Smooth muscle cell (in vitro differentiated cells): ENCODE measurements at regions not wholly inside any gene's neighbourhood (a gene's known extent, or its start where the extent isn't known, plus 50 kb on each side); places are given as distances from the start of the nearest gene placed in this dataset.

Experiments
- DNase-seq: peaks from one replicate; lab custom pipeline; 2025; ENCODE audit not compliant: unreplicated experiment; lab: John Stamatoyannopoulos, UW
- H2AFZ ChIP-seq: fragments of 200-600 bp; sonication (generic); 2 replicates; pipeline ENCODE4 v1.6.0; 2016; ENCODE audit warnings: antibody characterized with exemption, low read depth, mild to moderate bottlenecking
- H3F3A ChIP-seq: fragments of 200-600 bp; sonication (generic); 2 replicates; pipeline ENCODE4 v1.6.0; 2017; ENCODE audit warnings: antibody characterized with exemption, low read depth
- H3K27ac ChIP-seq: fragments of 200-600 bp; sonication (generic); 2 replicates; pipeline ENCODE4 v1.5.1; 2016; ENCODE audit warnings: low read depth, mild to moderate bottlenecking
- H3K27me3 ChIP-seq: fragments of 200-600 bp; sonication (generic); 2 replicates; pipeline ENCODE4 v1.6.1; 2016; ENCODE audit warnings: low read depth, mild to moderate bottlenecking
- H3K36me3 ChIP-seq: fragments of 200-600 bp; sonication (generic); 2 replicates; pipeline ENCODE4 v1.5.1; 2016; ENCODE audit warnings: low read depth
- H3K4me1 ChIP-seq: fragments of 200-600 bp; sonication (generic); 2 replicates; pipeline ENCODE4 v1.5.1; 2016; ENCODE audit warnings: low read depth
- H3K4me2 ChIP-seq: fragments of 200-600 bp; sonication (generic); 2 replicates; pipeline ENCODE4 v1.6.0; 2016; ENCODE audit warnings: mild to moderate bottlenecking
- H3K4me3 ChIP-seq: fragments of 200-600 bp; sonication (generic); 2 replicates; pipeline ENCODE4 v1.5.1; 2016; ENCODE audit warnings: mild to moderate bottlenecking
- H3K79me2 ChIP-seq: fragments of 200-600 bp; sonication (generic); 2 replicates; pipeline ENCODE4 v1.6.0; 2016; ENCODE audit warnings: low read depth, mild to moderate bottlenecking
- H3K9ac ChIP-seq: fragments of 200-600 bp; sonication (generic); 2 replicates; pipeline ENCODE4 v1.6.0; 2016; ENCODE audit warnings: low read depth
- H3K9me3 ChIP-seq: fragments of 200-600 bp; sonication (generic); replicated peaks from 2 replicates; pipeline ENCODE4 v1.5.1; 2016; ENCODE audit warnings: low read depth
- H4K20me1 ChIP-seq: fragments of 200-600 bp; sonication (generic); 2 replicates; pipeline ENCODE4 v1.6.0; 2016; ENCODE audit warnings: low read depth
- WGBS: methylation state at CpG from one replicate; pipeline ENCODE4 v1.1.7; 2016; ENCODE audit warnings: low lambda C conversion rate; 5-methylcytosine and 5-hydroxymethylcytosine counted together
- TF ChIP-seq, protein P1 (sequence below): fragments of 200-600 bp; sonication (generic); IDR thresholded peaks from 2 replicates; pipeline ENCODE4 v1.5.1; 2017; ENCODE audit warnings: borderline replicate concordance, mild to moderate bottlenecking, antibody characterized with exemption; ENCODE audit not compliant: insufficient read depth, poor library complexity, severe bottlenecking

DNA sequence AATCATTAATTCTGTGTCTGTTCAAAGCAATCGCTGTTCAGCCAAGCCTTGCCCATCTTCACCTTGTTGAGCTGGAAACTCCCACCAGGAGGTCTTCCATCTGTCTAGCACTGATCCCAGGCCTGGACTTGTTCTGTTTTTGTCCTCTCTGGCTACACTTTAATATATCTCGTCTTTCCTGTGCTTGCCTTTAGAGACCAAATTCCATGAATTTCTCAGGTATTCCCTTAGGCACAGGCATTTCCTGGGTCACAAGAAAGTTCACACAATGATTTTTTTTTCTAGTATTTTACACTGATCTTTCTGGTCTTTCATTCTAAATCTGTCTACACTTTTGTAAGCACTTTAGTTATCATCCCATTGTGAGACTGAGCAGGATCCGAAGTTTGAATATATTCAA lies 116.4 kb upstream of the CCND2 start:
- Histone ChIP-seq H3K79me2 (no peaks in the 10 kb centered on the region), H3K4me3 (no peak overlapping the region), H3K9me3 (no peaks in the 10 kb centered on the region), H3K27me3 (no peaks in the 10 kb centered on the region), H3K4me1 (no peaks in the 10 kb centered on the region), H4K20me1 (no peaks in the 10 kb centered on the region), H3K36me3 (no peaks in the 10 kb centered on the region), H3K9ac (no peak overlapping the region), H2AFZ (no peak overlapping the region), H3F3A (no peaks in the 10 kb centered on the region), H3K4me2 (no peak overlapping the region), H3K27ac (no peak overlapping the region)
- DNase-seq = no peak
- 69% methylated on average over 3 of the region's 3 CpGs for WGBS
- TF ChIP-seq, protein P1, sequence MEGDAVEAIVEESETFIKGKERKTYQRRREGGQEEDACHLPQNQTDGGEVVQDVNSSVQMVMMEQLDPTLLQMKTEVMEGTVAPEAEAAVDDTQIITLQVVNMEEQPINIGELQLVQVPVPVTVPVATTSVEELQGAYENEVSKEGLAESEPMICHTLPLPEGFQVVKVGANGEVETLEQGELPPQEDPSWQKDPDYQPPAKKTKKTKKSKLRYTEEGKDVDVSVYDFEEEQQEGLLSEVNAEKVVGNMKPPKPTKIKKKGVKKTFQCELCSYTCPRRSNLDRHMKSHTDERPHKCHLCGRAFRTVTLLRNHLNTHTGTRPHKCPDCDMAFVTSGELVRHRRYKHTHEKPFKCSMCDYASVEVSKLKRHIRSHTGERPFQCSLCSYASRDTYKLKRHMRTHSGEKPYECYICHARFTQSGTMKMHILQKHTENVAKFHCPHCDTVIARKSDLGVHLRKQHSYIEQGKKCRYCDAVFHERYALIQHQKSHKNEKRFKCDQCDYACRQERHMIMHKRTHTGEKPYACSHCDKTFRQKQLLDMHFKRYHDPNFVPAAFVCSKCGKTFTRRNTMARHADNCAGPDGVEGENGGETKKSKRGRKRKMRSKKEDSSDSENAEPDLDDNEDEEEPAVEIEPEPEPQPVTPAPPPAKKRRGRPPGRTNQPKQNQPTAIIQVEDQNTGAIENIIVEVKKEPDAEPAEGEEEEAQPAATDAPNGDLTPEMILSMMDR = no peak

DNA sequence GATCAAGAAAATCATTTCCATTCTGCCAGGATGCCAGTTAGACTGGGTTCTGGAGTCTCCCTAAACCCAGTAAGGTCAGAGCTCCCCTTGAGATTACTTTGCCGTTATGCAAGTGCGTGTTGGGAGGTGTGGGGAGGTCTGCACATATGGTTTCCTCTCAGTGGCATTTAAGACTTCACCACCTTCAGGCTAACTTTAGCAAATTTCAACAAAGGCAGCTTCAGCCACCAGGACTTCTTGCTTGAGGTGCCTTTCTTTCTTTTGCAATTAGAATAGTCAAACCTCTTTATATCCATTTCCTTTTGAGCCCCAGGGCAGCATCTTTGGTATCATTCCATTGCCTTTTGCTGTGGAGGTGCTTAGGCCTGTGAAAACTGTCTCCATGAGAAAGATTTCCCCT lies 117.2 kb upstream of the CCND2 start:
- Histone ChIP-seq H3K79me2 (no peaks in the 10 kb centered on the region), H3K27ac (no peak overlapping the region), H3F3A (no peaks in the 10 kb centered on the region), H3K4me3 (no peak overlapping the region), H3K9ac (no peak overlapping the region), H3K4me2 (no peak overlapping the region), H3K27me3 (no peaks in the 10 kb centered on the region), H4K20me1 (no peaks in the 10 kb centered on the region), H3K4me1 (no peaks in the 10 kb centered on the region), H2AFZ (no peak overlapping the region), H3K9me3 (no peaks in the 10 kb centered on the region), H3K36me3 (no peaks in the 10 kb centered on the region)
- DNase-seq = no peak
- TF ChIP-seq, protein P1 = no peak
- 69% methylated on average over 2 of the region's 2 CpGs for WGBS

DNA sequence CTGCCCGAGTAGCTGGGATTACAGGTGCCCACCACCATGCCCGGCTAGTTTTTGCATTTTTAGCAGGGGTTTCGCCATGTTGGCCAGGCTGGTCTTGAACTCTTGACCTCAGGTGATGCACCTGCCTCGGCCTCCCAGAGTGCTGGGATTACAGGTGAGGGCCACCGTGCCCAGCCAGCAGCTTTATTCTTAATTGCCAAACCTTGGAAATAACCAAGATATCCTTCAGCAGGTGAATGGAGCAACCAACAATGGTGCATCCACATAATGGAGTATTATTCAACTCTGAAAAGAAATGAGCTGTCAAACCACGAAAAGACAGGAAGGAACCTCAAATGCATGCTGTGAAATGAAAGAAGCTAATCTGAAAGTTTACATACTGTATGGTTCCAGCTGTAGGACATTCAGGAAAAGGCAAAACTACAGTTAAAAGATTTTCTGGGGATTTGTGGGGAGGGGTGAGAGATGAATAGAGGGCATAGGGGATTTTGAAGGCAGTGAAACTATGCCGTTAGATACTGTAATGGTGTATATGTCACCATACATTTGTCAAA lies 118.8 kb upstream of the CCND2 start:
- WGBS = 93% methylated on average over 7 of the region's 7 CpGs
- H3K79me2 ChIP-seq = no peaks in the 10 kb centered on the region
- no peaks in the 10 kb centered on the region for H3F3A ChIP-seq
- TF ChIP-seq, protein P1 = no peak
- H3K27ac ChIP-seq = no peak overlapping the region
- H3K36me3 ChIP-seq = no peaks in the 10 kb centered on the region
- no peaks in the 10 kb centered on the region for H3K9me3 ChIP-seq
- no peaks in the 10 kb centered on the region for H3K27me3 ChIP-seq
- DNase-seq = no peak
- no peak overlapping the region for H2AFZ ChIP-seq
- H3K4me2 ChIP-seq = no peak overlapping the region
- H3K4me3 ChIP-seq = no peak overlapping the region
- no peaks in the 10 kb centered on the region for H3K4me1 ChIP-seq
- H4K20me1 ChIP-seq = no peaks in the 10 kb centered on the region
- H3K9ac ChIP-seq = no peak overlapping the region

DNA sequence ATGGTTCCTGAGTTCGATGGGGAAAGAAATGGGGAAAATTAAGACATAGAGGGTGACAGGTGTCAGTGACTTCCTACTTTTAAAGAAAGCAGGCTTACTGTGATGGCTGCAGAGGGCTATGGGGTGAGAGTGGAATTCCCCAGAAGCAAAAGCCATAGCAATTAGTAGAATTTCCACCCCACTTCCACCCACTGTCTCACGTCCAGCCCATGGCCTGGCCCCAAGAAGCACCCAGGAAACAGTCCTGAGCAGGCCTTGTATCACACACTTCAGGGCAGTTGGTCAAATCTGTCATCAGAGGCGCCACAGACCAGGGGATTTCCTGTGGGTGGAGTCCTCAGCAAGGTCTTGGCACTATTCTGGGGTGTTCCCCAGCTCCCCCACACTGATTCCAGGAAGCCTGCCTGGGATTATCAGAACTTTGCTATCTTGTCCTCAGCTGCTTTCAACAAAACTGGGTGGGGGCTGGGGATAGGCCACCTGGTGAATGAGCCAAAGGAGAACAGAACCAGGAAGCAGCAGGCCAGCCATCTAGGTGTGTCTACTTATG lies 120.1 kb upstream of the CCND2 start:
- Histone ChIP-seq H3K9me3 (no peaks in the 10 kb centered on the region), H3K27me3 (no peaks in the 10 kb centered on the region), H3F3A (no peaks in the 10 kb centered on the region), H2AFZ (no peak overlapping the region), H3K4me2 (no peak overlapping the region), H3K4me3 (no peak overlapping the region), H3K9ac (no peak overlapping the region), H3K36me3 (no peaks in the 10 kb centered on the region), H3K4me1 (no peaks in the 10 kb centered on the region), H3K27ac (no peak overlapping the region), H4K20me1 (no peaks in the 10 kb centered on the region), H3K79me2 (no peaks in the 10 kb centered on the region)
- WGBS = 79% methylated on average over 3 of the region's 3 CpGs
- TF ChIP-seq, protein P1 = no peak
- no peak for DNase-seq
